Fibroblast of the conjunctiva (primary cell): ENCODE measurements at regions not wholly inside any gene's neighbourhood (a gene's known extent, or its start where the extent isn't known, plus 50 kb on each side); places are given as distances from the start of the nearest gene placed in this dataset.

Experiments
- DNase-seq: peaks from one replicate; pipeline ENCODE4 v3.0.0-alpha.2; 2010; ENCODE audit warnings: low read depth

- DNase-seq = no peak
These were observed 99.3 kb downstream of the NUDT12 start for GRCh38 chr5:103463261-103463660.

DNA sequence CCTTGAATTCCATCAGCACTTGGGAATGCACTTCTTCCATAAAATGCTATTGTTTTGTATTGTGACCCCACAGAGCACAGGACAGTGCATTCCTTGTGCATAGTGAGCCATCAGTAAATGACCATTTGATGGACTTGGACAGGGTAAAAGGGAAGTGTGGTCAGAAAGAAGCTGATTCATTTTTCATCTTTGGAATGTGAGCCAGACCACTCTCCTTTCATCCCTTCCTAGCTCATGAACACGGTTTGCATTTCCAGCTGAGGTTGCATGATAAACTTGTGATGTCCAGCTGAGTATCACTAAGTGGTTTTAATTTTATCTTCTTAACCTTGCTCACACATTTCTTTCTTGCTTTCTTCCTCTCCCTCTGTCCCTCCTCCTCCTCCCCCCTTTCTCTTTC, 101.3 kb downstream of the NUDT12 start:
- DNase-seq = no peak

DNA sequence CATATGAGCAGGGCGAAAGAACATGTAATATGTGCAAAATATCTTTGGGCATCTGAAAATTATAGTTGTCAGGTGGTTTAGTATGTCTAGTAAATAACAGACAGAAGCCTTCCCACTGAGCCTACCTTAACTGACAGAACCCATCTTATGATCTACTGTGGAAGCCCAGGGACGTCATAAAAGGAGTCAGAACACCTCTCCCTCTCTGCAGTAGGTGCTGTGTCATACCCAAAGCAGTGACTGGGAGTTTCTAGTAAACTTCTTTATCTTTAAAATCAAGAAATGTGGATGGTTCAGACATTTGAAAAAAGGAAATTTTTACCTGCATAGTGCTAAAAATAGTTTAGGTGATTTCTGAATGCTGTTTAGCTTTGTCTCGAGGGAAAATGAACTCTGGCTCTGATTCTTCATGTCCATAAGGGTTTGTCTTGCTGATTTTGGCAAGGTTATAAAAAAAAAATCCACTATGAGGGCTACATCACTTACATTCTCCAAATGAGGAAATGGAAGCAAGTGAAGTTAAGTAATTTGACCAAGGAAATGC, 104.0 kb downstream of the NUDT12 start:
- no peak for DNase-seq

GRCh38 chr5:103456476-103456875, 106.1 kb downstream of the NUDT12 start:
- no peak for DNase-seq

DNA sequence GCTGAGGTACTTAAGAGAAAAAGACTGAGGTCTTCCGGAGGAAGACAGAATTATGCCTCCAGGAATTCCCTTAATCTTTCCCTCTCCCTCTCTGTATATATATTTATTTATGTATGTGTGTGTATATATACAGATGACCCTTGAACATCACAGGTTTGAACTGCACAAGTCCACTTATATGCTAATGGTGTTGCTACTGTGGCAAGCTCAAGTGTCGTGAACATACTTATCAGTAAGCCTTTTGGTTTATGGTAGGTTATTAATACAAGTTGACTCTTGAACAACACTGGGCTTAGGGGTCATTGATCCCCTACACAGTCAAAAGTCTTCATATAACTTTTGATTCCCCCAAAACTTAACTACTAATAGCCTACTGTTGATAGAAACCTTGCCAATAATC, 106.8 kb downstream of the NUDT12 start:
- no peak for DNase-seq

DNA sequence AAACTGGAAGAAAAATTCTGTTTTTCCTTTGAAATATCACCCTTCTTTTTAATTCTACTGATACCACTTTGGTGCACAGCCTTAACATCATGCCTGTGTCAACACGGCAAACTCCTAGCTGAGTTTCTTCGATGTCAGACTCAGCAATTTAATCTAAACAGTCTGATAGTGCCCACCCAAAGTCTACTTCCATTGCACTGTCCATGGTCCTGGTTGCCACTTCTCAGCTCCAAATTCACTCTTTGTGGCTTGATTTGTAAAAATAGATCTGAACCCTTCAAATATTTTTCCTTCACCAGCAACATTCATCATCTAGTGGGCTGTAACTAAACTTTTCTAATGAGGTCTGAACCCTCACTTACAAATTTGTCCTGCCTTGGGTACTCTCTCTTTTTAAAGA, 107.8 kb downstream of the NUDT12 start:
- no peak for DNase-seq

DNA sequence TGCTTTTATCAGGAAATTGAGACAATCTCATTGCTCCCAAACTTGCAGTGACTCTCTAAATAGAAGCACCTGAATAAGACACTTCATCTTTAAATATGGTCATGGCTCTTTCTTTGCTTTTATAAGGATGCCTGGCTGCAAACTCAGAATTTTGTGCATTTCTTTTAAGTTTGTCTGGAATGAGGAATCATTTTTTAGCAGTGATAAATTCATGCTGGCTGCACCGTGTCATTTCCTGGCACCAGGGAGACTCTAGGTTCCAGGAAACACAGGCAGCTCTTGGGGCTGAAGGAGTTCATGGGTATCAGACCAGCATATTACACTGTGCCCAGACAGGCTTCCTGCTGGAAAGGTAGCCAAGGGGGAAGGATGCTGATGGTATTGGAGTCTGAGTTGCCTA, 109.9 kb downstream of the NUDT12 start:
- DNase-seq = no peak

DNA sequence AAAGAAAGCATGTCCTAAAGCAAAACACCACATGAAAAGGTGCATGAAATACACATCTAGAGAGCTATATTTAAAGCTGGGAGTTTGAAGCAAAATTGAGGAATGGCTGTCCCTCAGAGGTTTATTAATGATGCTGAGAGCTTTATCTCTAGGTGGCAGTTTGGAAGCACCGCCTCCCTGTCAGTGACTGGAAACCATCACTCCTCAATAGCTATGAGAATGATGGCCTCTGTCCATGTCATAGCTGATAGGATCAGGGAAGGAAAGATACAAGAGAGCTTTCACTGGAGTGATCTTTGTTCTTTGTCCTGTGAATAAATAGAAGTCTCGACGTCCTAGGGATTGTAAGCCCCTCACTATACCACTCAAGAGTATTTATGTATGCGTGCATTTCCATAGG, 110.5 kb downstream of the NUDT12 start:
- no peak for DNase-seq

DNA sequence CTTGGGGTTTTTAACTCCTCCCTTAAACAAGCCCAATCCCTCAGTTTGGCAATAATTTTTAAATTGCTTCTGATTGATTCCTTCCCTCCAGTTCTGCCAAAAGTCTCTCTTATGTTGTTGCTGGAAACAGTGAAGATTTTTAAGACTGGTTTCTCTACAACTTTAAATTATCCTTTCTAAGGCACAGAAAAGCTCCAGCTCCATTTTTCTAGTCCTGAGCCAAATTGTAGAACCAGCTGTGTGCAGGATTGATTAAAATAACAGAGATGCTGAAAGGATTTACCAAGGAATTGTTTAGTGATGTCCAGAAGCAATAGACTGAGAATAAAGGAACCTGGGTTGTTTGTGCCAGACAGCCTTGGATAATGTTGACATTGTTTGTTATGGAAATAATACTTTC, 111.3 kb downstream of the NUDT12 start:
- no peak for DNase-seq

DNA sequence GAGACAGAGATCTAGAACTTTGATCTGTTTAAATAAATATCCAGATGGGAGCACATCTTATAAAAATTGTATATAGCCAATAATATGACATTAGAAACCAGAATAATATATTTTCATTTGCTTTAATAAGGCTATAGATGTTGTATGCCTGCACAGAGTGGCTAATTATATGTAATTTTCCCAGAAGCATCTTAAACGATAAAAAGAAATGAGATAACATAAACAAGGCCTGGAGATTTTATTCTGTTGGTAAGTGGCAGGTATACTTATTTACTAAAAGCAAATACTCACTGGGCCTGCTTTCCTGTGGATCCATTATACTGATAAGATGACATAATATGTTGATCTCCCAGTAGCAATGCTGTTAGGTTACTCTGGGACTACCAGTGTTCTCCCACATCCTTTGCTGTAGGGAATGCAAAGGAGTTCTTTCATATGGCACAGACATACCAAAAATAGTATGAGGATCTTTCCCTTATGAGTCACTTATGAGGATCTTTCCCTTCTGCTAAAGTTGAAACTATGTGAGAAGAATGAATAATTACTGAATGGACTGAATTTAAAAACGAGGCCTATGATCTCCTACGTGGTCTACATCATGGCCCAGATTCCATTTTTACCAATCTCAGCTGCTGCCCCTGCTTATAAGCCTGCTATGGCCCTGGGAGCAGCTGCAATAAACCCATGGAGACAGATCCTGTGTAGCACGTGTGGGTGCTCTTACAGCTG, 112.1 kb downstream of the NUDT12 start:
- DNase-seq = no peak

GRCh38 chr5:103446813-103447212, 115.8 kb downstream of the NUDT12 start:
- DNase-seq = no peak

GRCh38 chr5:103445426-103446035, 117.1 kb downstream of the NUDT12 start:
- DNase-seq = no peak

GRCh38 chr5:103444333-103445038, 118.1 kb downstream of the NUDT12 start:
- no peak for DNase-seq

DNA sequence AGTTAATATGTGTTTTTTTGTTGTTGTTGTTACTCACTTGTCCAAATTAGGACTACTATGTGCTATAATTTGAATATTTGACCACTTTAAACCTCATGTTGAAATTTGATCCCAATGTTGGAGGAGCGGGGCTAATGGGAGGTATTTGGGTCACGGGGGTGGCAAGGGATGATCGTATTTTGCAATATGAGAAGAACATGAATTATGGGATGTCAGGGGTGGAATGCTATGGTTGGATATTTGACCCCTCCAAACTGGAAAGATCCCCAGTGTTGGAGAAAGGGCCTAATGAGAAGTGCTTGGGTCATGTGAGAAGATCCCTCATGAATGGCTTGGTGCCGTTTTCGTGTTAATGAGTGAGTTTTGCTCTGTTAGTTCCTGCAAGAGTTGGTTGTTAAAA, 119.8 kb downstream of the NUDT12 start:
- no peak for DNase-seq

DNA sequence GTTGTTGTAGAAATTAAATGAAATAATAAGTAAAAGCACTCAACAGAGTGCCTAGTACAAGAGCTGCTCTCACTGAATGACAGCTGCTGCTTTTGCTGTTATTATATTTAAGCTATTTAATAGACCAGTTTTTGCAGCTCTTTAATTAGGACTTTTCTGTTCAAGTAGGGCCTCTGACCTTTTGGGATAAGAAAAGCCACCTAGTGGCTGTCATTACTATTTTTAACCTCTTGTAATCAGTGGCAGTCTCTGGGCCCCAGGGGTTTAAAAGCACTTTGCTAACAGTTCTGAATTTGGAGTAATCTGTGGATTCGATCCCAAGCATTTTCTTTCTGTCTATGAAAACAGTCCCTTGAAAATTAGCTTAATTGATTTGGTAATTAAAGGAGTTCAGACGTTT, 121.1 kb downstream of the NUDT12 start:
- no peak for DNase-seq

- no peak for DNase-seq
These were observed 123.6 kb downstream of the NUDT12 start for GRCh38 chr5:103439007-103439406.

- DNase-seq = no peak
These were observed 125.9 kb downstream of the NUDT12 start for GRCh38 chr5:103436656-103437055.

GRCh38 chr5:103436112-103436511, 126.5 kb downstream of the NUDT12 start:
- DNase-seq = no peak

DNA sequence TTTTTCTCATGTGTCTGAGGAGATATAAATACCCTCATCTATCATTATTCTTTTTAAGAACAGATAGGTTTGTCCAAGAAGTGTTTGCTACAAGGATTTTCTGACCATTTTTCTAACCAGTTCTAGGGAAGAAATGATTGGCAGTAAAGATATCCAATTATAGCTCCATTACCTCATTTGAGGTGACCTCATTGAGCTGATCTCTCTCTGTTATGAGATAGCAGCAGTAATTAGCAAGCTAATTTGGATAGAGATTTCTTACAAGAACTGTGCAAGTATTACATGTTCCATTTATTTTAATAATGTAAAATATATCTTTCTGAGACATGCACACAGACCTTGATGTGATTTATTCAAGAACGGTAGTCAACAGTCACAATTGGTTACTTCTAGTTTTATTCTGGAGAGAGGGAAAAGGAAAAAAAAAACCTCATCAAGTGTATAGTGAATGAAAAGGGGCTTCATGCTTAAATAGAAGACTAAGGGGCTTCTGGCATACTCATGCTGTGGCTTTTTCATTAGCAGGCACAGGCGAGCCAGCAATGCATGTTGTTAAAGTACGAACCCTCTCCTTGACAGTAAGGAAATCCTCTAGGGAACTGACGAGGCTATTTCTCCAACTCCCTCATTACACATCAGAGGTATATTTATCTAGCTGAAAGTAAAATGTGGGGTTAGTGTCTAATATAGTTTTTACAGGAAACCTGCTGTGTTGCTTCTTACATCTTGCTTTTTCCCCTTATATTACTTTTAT, 127.3 kb downstream of the NUDT12 start:
- DNase-seq = no peak

DNA sequence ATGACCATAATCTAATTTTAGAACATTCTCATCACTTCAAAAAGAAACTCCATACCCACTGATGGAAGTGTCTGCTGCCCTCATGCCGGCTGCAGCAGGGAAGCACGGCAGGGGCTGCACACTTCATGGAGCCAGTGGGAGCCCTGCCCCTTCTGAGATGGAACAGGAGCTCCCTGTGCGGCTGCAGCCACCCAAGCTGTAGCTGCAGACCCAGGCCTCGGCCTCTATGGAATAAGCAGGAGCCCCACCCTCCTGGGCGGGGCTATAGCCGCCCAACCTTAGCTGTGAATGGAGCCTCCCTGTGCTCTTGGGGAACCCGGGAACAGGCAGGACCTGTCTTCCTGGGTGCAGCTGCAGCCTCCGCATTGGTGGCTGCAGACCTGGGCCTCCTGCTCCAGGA, 128.5 kb downstream of the NUDT12 start:
- DNase-seq = no peak

DNA sequence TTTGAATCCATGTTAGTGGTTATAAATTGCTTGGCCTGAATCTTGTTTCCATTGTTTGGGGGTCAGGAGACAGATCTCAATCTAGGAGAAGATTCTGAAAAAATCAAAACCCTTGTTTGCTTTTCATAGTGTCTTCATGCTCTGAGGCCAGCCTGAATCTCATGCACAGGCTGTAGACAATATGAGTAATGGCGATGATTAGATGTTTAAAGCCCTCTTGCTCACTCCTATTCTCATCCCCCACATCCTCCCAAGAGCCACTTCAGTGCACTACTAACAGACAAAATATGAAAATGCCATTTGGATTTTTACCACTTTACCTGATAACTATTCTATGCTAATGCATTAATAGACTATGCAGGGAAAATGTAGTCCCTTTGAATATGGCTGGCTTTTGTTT, 129.4 kb downstream of the NUDT12 start:
- no peak for DNase-seq

GRCh38 chr5:103428923-103429322, 133.7 kb downstream of the NUDT12 start:
- no peak for DNase-seq
